DOHH2 (cell line): ENCODE measurements at regions not wholly inside any gene's neighbourhood (a gene's known extent, or its start where the extent isn't known, plus 50 kb on each side); places are given as distances from the start of the nearest gene placed in this dataset.

Source experiments
- H3F3A ChIP-seq: fragments of 200-600 bp; sonication (generic), shearing (Covaris generic); 2 replicates; pipeline ENCODE4 v1.6.0; 2016; ENCODE audit warnings: antibody characterized with exemption, mild to moderate bottlenecking; ENCODE audit not compliant: control insufficient read depth, insufficient read depth
- H3K27ac ChIP-seq: fragments of 200-600 bp; sonication (generic); 2 replicates; pipeline ENCODE4 v1.5.1; 2014; ENCODE audit warnings: low read depth, mild to moderate bottlenecking, low read length, moderate library complexity
- H3K27me3 ChIP-seq: fragments of 200-600 bp; sonication (generic); 2 replicates; pipeline ENCODE4 v1.6.1; 2014; ENCODE audit warnings: mild to moderate bottlenecking, low read length, mixed read lengths; ENCODE audit not compliant: control insufficient read depth
- H3K36me3 ChIP-seq: fragments of 200-600 bp; sonication (generic); 2 replicates; pipeline ENCODE4 v1.6.1; 2014; ENCODE audit warnings: mild to moderate bottlenecking, low read length, moderate library complexity, mixed read lengths; ENCODE audit not compliant: control insufficient read depth
- H3K4me1 ChIP-seq: fragments of 200-600 bp; sonication (generic); 2 replicates; pipeline ENCODE4 v1.6.1; 2014; ENCODE audit warnings: mild to moderate bottlenecking, low read length, mixed read lengths; ENCODE audit not compliant: control insufficient read depth
- H3K4me2 ChIP-seq: fragments of 200-600 bp; sonication (generic); 2 replicates; pipeline ENCODE4 v1.6.0; 2014; ENCODE audit warnings: mild to moderate bottlenecking, low read length, moderate library complexity
- H3K4me3 ChIP-seq: fragments of 200-600 bp; sonication (generic); 2 replicates; pipeline ENCODE4 v1.5.1; 2014; ENCODE audit warnings: mild to moderate bottlenecking, low read length, mixed read lengths
- H3K79me2 ChIP-seq: fragments of 200-600 bp; sonication (generic); 2 replicates; pipeline ENCODE4 v1.6.1; 2014; ENCODE audit warnings: mild to moderate bottlenecking, low read length, mixed read lengths; ENCODE audit not compliant: control insufficient read depth
- H3K9me2 ChIP-seq: fragments of 200-600 bp; sonication (generic); replicated peaks from 2 replicates; pipeline ENCODE4 v1.6.1; 2014; ENCODE audit warnings: mild to moderate bottlenecking, low read length, mixed read lengths; ENCODE audit not compliant: control insufficient read depth
- H3K9me3 ChIP-seq: fragments of 200-600 bp; sonication (generic); 2 replicates; pipeline ENCODE4 v1.6.1; 2014; ENCODE audit warnings: antibody characterized with exemption, low read length, mixed read lengths; ENCODE audit not compliant: control insufficient read depth, insufficient read depth
- H4K20me1 ChIP-seq: fragments of 200-600 bp; sonication (generic); 2 replicates; pipeline ENCODE4 v1.6.0; 2014; ENCODE audit warnings: low read depth, mild to moderate bottlenecking, antibody characterized with exemption, low read length, moderate library complexity; ENCODE audit not compliant: control insufficient read depth, insufficient read depth
- CTCF ChIP-seq: fragments of 200-600 bp; sonication (generic); IDR thresholded peaks from one replicate; pipeline ENCODE4 v1.5.1; 2014; ENCODE audit warnings: antibody characterized with exemption, mild to moderate bottlenecking, low read depth, low read length; ENCODE audit not compliant: poor library complexity, severe bottlenecking
- EZH2phosphoT487 ChIP-seq: fragments of 200-600 bp; sonication (generic); IDR thresholded peaks from 2 replicates; pipeline ENCODE4 v1.6.1; 2017; ENCODE audit warnings: borderline replicate concordance, mild to moderate bottlenecking, antibody characterized with exemption, low read length, moderate library complexity, mixed read lengths

DNA sequence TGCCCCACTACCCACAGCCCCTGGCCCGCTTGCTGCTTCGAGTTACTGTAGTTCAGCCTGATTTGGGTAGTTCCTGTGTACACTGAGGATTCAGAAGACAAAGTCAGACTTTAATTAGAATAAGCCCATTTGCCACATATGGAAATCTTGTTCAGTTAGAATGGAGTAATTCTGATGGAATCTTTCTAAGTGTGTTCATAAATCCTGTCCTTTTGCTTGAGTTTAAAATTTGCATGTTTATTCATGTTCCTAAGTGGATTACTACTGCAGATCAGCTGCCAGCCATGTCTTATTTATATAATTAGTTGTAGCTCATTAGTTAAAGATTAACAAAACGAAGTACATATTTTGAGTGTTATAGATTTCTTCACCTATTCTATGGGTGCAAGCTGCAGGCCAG, 504.5 kb downstream of the PCNX1 start:
- Histone ChIP-seq H3K4me1 (peaks cover 4% of the 10 kb centered on the region; the same call in 1 of the 2 replicates), H3K4me3 (no peak overlapping the region), H3K9me2 (no peaks in the 10 kb centered on the region), H3F3A (no peaks in the 10 kb centered on the region), H3K4me2 (no peak overlapping the region), H3K79me2 (peaks cover 10% of the 10 kb centered on the region), H4K20me1 (no peaks in the 10 kb centered on the region), H3K27ac (no peak overlapping the region), H3K9me3 (no peaks in the 10 kb centered on the region), H3K27me3 (no peaks in the 10 kb centered on the region), H3K36me3 (no peaks in the 10 kb centered on the region)
- no peak for TF ChIP-seq CTCF
- no peak for TF ChIP-seq EZH2phosphoT487

DNA sequence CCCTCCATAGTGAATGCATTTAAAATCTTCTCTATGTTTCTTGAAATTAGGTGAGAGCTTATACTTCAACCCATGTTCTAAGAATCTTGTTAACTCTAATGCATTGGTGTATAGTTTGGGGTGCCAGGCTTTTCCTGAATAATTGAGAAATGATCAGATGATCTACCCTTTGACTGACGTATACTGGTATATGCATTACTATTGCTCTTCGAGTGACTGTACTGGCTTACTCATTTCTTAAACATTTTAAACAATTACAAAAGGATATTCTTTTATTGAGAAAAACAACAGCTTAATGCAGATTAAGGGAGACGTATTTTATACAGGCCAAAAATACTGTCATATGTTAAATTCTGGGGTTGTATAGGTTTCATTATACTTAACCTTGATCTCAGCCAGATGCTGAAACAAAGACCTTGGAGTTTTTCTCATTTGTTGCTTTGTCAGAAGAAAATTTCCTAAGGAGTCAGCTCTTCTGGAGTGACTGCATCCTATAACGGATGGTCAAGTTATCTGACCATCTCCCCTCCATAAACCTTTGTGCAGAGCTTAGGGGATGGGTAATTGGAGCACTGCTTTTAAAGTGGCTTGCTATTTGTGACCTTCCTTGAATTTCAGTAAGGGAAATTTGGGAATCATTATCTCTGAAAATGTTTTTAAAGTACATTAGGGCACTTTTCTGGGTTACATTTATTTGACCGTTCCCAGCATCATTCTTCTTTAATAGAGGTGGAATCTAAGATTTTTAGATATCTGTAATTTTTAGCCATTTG, 507.6 kb downstream of the PCNX1 start:
- no peak for TF ChIP-seq EZH2phosphoT487
- no peak for TF ChIP-seq CTCF
- no peaks in the 10 kb centered on the region for H3K27me3 ChIP-seq
- H3K4me3 ChIP-seq: no peak overlapping the region
- no peaks in the 10 kb centered on the region for H3K9me3 ChIP-seq
- peaks cover 4% of the 10 kb centered on the region; the same call in 1 of the 2 replicates for H3K4me1 ChIP-seq
- no peak overlapping the region for H3K27ac ChIP-seq
- no peak overlapping the region for H3K4me2 ChIP-seq
- 0 out of 2 replicates have a peak, but pooled peaks cover 2% of the 10 kb centered on the region for H3F3A ChIP-seq
- H3K9me2 ChIP-seq: no peaks in the 10 kb centered on the region
- peaks cover 7% of the 10 kb centered on the region; the same call in 1 of the 2 replicates for H3K79me2 ChIP-seq
- H3K36me3 ChIP-seq: no peaks in the 10 kb centered on the region; the same call in 1 of the 2 replicates
- H4K20me1 ChIP-seq: no peaks in the 10 kb centered on the region

GRCh38 chr14:71415404-71415690, 508.1 kb downstream of the PCNX1 start:
- 0 out of 2 replicates have a peak, but pooled peaks cover 2% of the 10 kb centered on the region for H3F3A ChIP-seq
- H3K4me1 ChIP-seq: peaks cover 4% of the 10 kb centered on the region; the same call in 1 of the 2 replicates
- H3K9me3 ChIP-seq: no peaks in the 10 kb centered on the region
- H3K4me3 ChIP-seq: no peak overlapping the region
- no peak overlapping the region for H3K4me2 ChIP-seq
- peaks cover 7% of the 10 kb centered on the region; the same call in 1 of the 2 replicates for H3K79me2 ChIP-seq
- no peak for TF ChIP-seq CTCF
- no peak for TF ChIP-seq EZH2phosphoT487
- no peaks in the 10 kb centered on the region for H4K20me1 ChIP-seq
- no peaks in the 10 kb centered on the region for H3K27me3 ChIP-seq
- no peak overlapping the region for H3K27ac ChIP-seq
- H3K36me3 ChIP-seq: no peaks in the 10 kb centered on the region; the same call in 1 of the 2 replicates
- H3K9me2 ChIP-seq: no peaks in the 10 kb centered on the region
